CD4-positive, alpha-beta T cell treated with Interleukin-15 for 1 hour (primary cell): ENCODE measurements at regions not wholly inside any gene's neighbourhood (a gene's known extent, or its start where the extent isn't known, plus 50 kb on each side); places are given as distances from the start of the nearest gene placed in this dataset.

Experiments used
- DNase-seq: peaks from one replicate; pipeline ENCODE4 v3.0.0-alpha.2; 2020

- DNase-seq, result no peak
Measured at GRCh38 chr17:79539944-79540705, 70.7 kb downstream of the RBFOX3 start.

GRCh38 chr17:79538291-79538690 is 72.6 kb downstream of the RBFOX3 start:
- DNase-seq, result no peak

- no peak for DNase-seq
Measured at GRCh38 chr17:79537686-79538085, 73.2 kb downstream of the RBFOX3 start.

GRCh38 chr17:79537061-79537460 is 73.8 kb downstream of the RBFOX3 start:
- no peak for DNase-seq

- DNase-seq, result no peak
Measured at GRCh38 chr17:79536212-79536840, 74.5 kb downstream of the RBFOX3 start.

GRCh38 chr17:79535728-79536025 is 75.2 kb downstream of the RBFOX3 start:
- no peak for DNase-seq

- DNase-seq, result no peak
Measured at GRCh38 chr17:79534851-79535727, 75.8 kb downstream of the RBFOX3 start.

GRCh38 chr17:79534111-79534510 is 76.7 kb downstream of the RBFOX3 start:
- DNase-seq, result no peak

GRCh38 chr17:79533116-79533515 is 77.7 kb downstream of the RBFOX3 start:
- no peak for DNase-seq

GRCh38 chr17:79532107-79532790 is 78.6 kb downstream of the RBFOX3 start:
- DNase-seq, result no peak

GRCh38 chr17:79531191-79532095 is 79.4 kb downstream of the RBFOX3 start:
- no peak for DNase-seq

- no peak for DNase-seq
Measured at GRCh38 chr17:79530361-79531105, 80.3 kb downstream of the RBFOX3 start.

GRCh38 chr17:79529661-79530081 is 81.2 kb downstream of the RBFOX3 start:
- DNase-seq, result no peak

GRCh38 chr17:79528592-79529125 is 82.2 kb downstream of the RBFOX3 start:
- DNase-seq, result no peak

GRCh38 chr17:79527306-79527705 is 83.5 kb downstream of the RBFOX3 start:
- no peak for DNase-seq

- no peak for DNase-seq
Measured at GRCh38 chr17:79525793-79526677, 84.8 kb downstream of the RBFOX3 start.

GRCh38 chr17:79524213-79525187 is 86.4 kb downstream of the RBFOX3 start:
- DNase-seq, result no peak

- DNase-seq, result no peak
Measured at GRCh38 chr17:79522414-79522813, 88.4 kb downstream of the RBFOX3 start.

GRCh38 chr17:79521225-79521624 is 89.6 kb downstream of the RBFOX3 start:
- DNase-seq, result no peak
